ENCODE measurements at regions not wholly inside any gene's neighbourhood (a gene's known extent, or its start where the extent isn't known, plus 50 kb on each side); places are given as distances from the start of the nearest gene placed in this dataset.

GRCh38 chr4:175290401-175290800 is 372.2 kb downstream of the ADAM29 start:
- FAIRE-seq: no peak
- no peak for TF ChIP-seq CTCF (IDR thresholded peaks at IDR 0.05; ENCODE audit: insufficient read depth, missing control alignments)
- no peak for DNase-seq (ENCODE audit: insufficient read length, low spot score)

GRCh38 chr4:175297965-175298565 is 379.9 kb downstream of the ADAM29 start:
- FAIRE-seq (no peak), DNase-seq (ENCODE audit: insufficient read length, low spot score) (no peak)
- TF ChIP-seq CTCF (IDR thresholded peaks at IDR 0.05; ENCODE audit: insufficient read depth, missing control alignments): no peak

GRCh38 chr4:175306436-175306835 is 388.3 kb downstream of the ADAM29 start:
- TF ChIP-seq CTCF (IDR thresholded peaks at IDR 0.05; ENCODE audit: insufficient read depth, missing control alignments): no peak
- FAIRE-seq (no peak), DNase-seq (ENCODE audit: insufficient read length, low spot score) (no peak)

GRCh38 chr4:175307326-175307725 is 389.2 kb downstream of the ADAM29 start:
- FAIRE-seq (no peak), DNase-seq (ENCODE audit: insufficient read length, low spot score) (no peak)
- TF ChIP-seq CTCF (IDR thresholded peaks at IDR 0.05; ENCODE audit: insufficient read depth, missing control alignments): no peak

GRCh38 chr4:175308236-175308635 is 390.1 kb downstream of the ADAM29 start:
- TF ChIP-seq CTCF (IDR thresholded peaks at IDR 0.05; ENCODE audit: insufficient read depth, missing control alignments): no peak
- FAIRE-seq: no peak
- no peak for DNase-seq (ENCODE audit: insufficient read length, low spot score)

GRCh38 chr4:175309041-175309440 is 390.9 kb downstream of the ADAM29 start:
- no peak for TF ChIP-seq CTCF (IDR thresholded peaks at IDR 0.05; ENCODE audit: insufficient read depth, missing control alignments)
- DNase-seq (ENCODE audit: insufficient read length, low spot score) (no peak), FAIRE-seq (no peak)

- no peak for DNase-seq (ENCODE audit: insufficient read length, low spot score)
- no peak for TF ChIP-seq CTCF (IDR thresholded peaks at IDR 0.05; ENCODE audit: insufficient read depth, missing control alignments)
- FAIRE-seq: no peak
Measured at GRCh38 chr4:175325230-175325629, 407.1 kb downstream of the ADAM29 start.

Measured in D721Med (cell line).